Tibial nerve (tissue), 4 donors: ENCODE measurements at regions not wholly inside any gene's neighbourhood (a gene's known extent, or its start where the extent isn't known, plus 50 kb on each side); places are given as distances from the start of the nearest gene placed in this dataset.

Source experiments
- DNase-seq, 2 donors: peaks; one replicate each; pipeline ENCODE4 v3.0.0-alpha.2; 2019; ENCODE audit warnings: low spot score in 2 of 2
- H3K27ac ChIP-seq, 4 donors: fragments of 200-600 bp; sonication (generic) in 3 of 4; one replicate each; pipeline ENCODE4 v1.5.1; 2017 to 2019; ENCODE audit warnings: mild to moderate bottlenecking in 1 of 4
- H3K27me3 ChIP-seq, 2 donors: fragments of 200-600 bp; sonication (generic) in 1 of 2; one replicate each; pipeline versions ENCODE4 v1.5.1 to v1.6.0; 2017 to 2019
- H3K36me3 ChIP-seq, 3 donors: fragments of 200-600 bp; sonication (generic); one replicate each; pipeline ENCODE4 v1.5.1; 2018 to 2019
- H3K4me1 ChIP-seq, 4 donors: fragments of 200-600 bp; sonication (generic) in 3 of 4; one replicate each; pipeline ENCODE4 v1.5.1; 2017 to 2019
- H3K4me3 ChIP-seq, 4 donors: fragments of 200-600 bp; sonication (generic) in 3 of 4; one replicate each; pipeline ENCODE4 v1.5.1; 2017 to 2019; ENCODE audit warnings: mild to moderate bottlenecking in 1 of 4, moderate library complexity in 1 of 4
- H3K9me3 ChIP-seq, 4 donors: fragments of 200-600 bp; sonication (generic) in 3 of 4; one replicate each; pipeline ENCODE4 v1.5.1; 2017 to 2019
- EP300 ChIP-seq, 2 donors: sonication (generic); formaldehyde crosslinking; IDR thresholded peaks; one replicate each; pipeline ENCODE4 v1.6.1; 2017; ENCODE audit warnings: antibody characterized with exemption in 2 of 2, mild to moderate bottlenecking in 1 of 2
- POLR2A ChIP-seq, 2 donors: fragments of 450-650 bp; IDR thresholded peaks; one replicate each; pipeline ENCODE4 v1.6.1; 2017; ENCODE audit warnings: antibody characterized with exemption in 2 of 2, mild to moderate bottlenecking in 2 of 2, moderate library complexity in 2 of 2
- WGBS, 2 donors: methylation state at CpG; one replicate each; pipeline ENCODE4 v1.1.5; 2018; 5-methylcytosine and 5-hydroxymethylcytosine counted together
- TF ChIP-seq, protein P1 (sequence below), 5 experiments: fragments of 200-600 bp in 3 of 5; fragments of 450-650 bp in 2 of 5; sonication (generic) in 3 of 5; IDR thresholded peaks; one replicate each; pipeline ENCODE4 v1.5.1; 2016 to 2019; ENCODE audit warnings: antibody characterized with exemption in 5 of 5, mild to moderate bottlenecking in 3 of 5, moderate library complexity in 2 of 5

DNA sequence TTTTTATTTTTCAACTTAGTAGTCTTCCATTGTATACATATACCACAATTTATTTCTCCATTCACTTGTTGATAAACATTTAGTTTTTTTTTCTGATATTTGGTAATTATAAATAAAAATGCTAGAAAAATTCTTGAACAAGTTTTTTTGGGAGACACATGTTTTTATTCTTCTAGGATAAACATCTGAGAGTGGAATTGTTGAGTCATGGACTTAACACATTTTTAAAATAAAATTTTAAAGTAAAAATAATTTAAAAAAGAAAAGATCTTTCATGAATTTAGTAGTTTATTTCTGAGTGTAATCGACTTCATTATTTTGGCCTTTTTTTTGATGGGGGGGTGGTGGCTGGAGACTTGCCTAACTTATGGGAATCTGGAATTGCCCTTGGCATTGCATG lies 391.1 kb downstream of the KCNJ2 start:
- WGBS, 2 donors = 56 to 69% methylated on average over 1 of the region's 1 CpG
- Histone ChIP-seq H3K4me3 (no peak overlapping the region), H3K27ac (no peak overlapping the region), H3K36me3 (no peaks in the 10 kb centered on the region), H3K4me1 (peaks cover 0 to 11% (median 0%) of the 10 kb centered on the region in 4 donors), H3K27me3 (no peaks in the 10 kb centered on the region), H3K9me3 (no peaks in the 10 kb centered on the region)
- TF ChIP-seq EP300 (IDR thresholded peaks at IDR 0.05) = no peak
- TF ChIP-seq, protein P1, sequence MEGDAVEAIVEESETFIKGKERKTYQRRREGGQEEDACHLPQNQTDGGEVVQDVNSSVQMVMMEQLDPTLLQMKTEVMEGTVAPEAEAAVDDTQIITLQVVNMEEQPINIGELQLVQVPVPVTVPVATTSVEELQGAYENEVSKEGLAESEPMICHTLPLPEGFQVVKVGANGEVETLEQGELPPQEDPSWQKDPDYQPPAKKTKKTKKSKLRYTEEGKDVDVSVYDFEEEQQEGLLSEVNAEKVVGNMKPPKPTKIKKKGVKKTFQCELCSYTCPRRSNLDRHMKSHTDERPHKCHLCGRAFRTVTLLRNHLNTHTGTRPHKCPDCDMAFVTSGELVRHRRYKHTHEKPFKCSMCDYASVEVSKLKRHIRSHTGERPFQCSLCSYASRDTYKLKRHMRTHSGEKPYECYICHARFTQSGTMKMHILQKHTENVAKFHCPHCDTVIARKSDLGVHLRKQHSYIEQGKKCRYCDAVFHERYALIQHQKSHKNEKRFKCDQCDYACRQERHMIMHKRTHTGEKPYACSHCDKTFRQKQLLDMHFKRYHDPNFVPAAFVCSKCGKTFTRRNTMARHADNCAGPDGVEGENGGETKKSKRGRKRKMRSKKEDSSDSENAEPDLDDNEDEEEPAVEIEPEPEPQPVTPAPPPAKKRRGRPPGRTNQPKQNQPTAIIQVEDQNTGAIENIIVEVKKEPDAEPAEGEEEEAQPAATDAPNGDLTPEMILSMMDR (IDR thresholded peaks at IDR 0.05) = no peak
- no peak for TF ChIP-seq POLR2A (IDR thresholded peaks at IDR 0.05)
- no peak for DNase-seq

DNA sequence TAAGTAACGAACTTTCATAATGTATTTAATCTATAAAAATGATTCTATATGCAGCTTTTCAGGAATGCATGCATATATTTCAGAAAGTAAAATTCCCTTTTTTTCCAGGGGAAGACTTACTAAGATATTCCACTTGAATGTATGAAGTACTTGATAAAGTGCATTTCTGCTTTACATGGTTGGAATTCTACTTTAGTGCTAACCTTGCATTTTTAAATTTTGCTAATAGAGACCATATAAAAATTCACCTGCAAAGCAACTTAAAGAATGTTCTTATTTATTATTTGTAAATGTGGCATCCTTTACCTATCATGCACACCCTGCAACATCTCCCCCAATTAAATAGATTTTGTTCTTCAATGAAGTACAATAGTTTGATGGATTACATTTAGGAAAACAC lies 392.8 kb downstream of the KCNJ2 start:
- Histone ChIP-seq H3K9me3 (no peaks in the 10 kb centered on the region), H3K27ac (no peak overlapping the region), H3K4me1 (peaks cover 0 to 11% (median 0%) of the 10 kb centered on the region in 4 donors), H3K27me3 (no peaks in the 10 kb centered on the region), H3K36me3 (no peaks in the 10 kb centered on the region), H3K4me3 (no peak overlapping the region)
- WGBS, 2 donors = 95 to 100% methylated on average over 1 of the region's 1 CpG
- DNase-seq = no peak
- no peak for TF ChIP-seq EP300 (IDR thresholded peaks at IDR 0.05)
- TF ChIP-seq, protein P1 (IDR thresholded peaks at IDR 0.05) = no peak
- TF ChIP-seq POLR2A (IDR thresholded peaks at IDR 0.05) = no peak

DNA sequence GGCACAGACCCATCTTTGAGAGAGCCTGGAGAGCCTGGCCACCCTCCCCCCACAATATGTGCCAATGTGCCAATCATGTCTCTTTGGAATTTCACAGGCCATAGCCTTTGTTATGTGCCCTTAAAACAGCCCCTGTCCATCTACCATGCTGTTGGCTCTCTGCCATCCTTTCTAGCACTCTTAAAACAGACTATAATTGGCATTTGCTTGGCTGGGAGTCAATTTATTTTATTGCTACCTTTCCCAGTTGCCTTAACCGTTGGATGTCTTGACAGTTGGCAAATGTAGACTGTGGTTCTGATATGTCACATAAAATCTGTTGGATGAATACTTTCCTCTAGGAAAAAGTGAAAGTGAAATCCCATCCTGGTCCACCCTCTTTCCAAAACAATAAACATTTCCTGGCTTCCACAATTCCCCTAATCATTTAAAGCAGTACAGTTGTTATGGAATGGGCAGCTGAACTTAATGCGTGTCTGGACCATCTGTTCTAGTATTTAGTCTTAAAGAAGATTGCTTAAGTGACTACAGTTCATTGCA lies 394.0 kb downstream of the KCNJ2 start:
- WGBS, 2 donors = 17 to 19% methylated on average over 2 of the region's 2 CpGs
- H3K27me3 ChIP-seq = no peaks in the 10 kb centered on the region
- no peaks in the 10 kb centered on the region for H3K36me3 ChIP-seq
- H3K4me1 ChIP-seq = peaks cover 0 to 11% (median 0%) of the 10 kb centered on the region in 4 donors
- DNase-seq = no peak
- no peak overlapping the region for H3K4me3 ChIP-seq
- TF ChIP-seq EP300 (IDR thresholded peaks at IDR 0.05) = no peak
- TF ChIP-seq, protein P1 (IDR thresholded peaks at IDR 0.05) = no peak
- no peak for TF ChIP-seq POLR2A (IDR thresholded peaks at IDR 0.05)
- no peaks in the 10 kb centered on the region for H3K9me3 ChIP-seq
- no peak overlapping the region for H3K27ac ChIP-seq

DNA sequence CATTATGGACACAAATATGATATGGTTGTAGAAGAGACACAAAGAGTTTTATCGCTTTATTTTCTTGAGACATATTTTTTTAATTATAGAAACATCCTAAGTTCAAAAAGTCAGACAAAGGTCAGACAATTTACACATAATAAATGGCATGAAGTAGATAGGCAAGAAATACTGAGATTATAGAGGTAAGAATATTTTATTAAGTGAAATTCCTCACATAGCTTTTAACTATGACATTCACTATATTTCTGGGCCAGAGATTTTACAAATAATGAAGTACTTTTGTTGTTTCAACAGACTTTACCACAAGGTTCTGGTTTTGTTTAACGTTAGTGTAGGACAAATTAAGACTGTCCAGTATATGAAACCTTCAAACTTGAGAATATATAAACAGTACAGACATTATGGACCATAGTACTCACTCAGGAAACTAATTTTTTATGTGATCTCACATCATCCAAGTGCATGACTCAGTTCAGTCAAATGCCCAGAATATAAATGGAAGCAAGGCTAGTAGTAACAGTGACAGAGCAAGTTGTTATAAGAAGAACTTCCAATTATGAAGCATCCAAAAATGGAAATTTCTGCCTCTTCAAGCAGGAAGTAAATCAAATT lies 394.8 kb downstream of the KCNJ2 start:
- Histone ChIP-seq H3K27ac (no peak overlapping the region), H3K4me1 (peaks cover 0 to 11% (median 0%) of the 10 kb centered on the region in 4 donors), H3K27me3 (no peaks in the 10 kb centered on the region), H3K9me3 (no peaks in the 10 kb centered on the region), H3K36me3 (no peaks in the 10 kb centered on the region), H3K4me3 (no peak overlapping the region)
- TF ChIP-seq, protein P1 (IDR thresholded peaks at IDR 0.05) = no peak
- no peak for TF ChIP-seq EP300 (IDR thresholded peaks at IDR 0.05)
- TF ChIP-seq POLR2A (IDR thresholded peaks at IDR 0.05) = no peak
- 62 to 67% methylated on average over 2 of the region's 2 CpGs for WGBS, 2 donors
- no peak for DNase-seq

DNA sequence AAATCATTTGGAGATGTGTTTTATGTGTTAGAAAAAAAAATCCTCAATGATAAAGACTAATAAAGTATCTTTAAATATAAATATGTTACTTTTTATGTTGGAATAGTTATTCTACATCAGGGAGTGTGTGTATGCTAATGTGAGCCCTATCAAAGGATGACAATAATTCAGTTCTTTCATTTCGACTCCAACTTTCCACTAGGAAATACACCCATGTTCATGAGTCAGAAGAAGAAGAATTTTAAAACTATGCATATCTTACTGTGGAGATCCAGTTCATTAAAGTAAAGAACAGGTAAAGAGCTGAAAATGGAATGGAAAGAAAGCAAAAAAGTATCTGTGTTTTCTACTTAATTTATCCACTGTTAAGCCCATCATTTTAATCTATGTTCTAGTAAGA lies 399.8 kb downstream of the KCNJ2 start:
- 70 to 80% methylated on average over 1 of the region's 1 CpG for WGBS, 2 donors
- no peaks in the 10 kb centered on the region for H3K9me3 ChIP-seq
- H3K27me3 ChIP-seq = no peaks in the 10 kb centered on the region
- no peak overlapping the region for H3K27ac ChIP-seq
- no peak for DNase-seq
- TF ChIP-seq POLR2A (IDR thresholded peaks at IDR 0.05) (no peak), EP300 (IDR thresholded peaks at IDR 0.05) (no peak)
- TF ChIP-seq, protein P1 (IDR thresholded peaks at IDR 0.05) = no peak
- H3K4me3 ChIP-seq = no peak overlapping the region
- H3K4me1 ChIP-seq = no peaks in the 10 kb centered on the region
- no peaks in the 10 kb centered on the region for H3K36me3 ChIP-seq
